ENCODE measurements at regions not wholly inside any gene's neighbourhood (a gene's known extent, or its start where the extent isn't known, plus 50 kb on each side); places are given as distances from the start of the nearest gene placed in this dataset.

DNA sequence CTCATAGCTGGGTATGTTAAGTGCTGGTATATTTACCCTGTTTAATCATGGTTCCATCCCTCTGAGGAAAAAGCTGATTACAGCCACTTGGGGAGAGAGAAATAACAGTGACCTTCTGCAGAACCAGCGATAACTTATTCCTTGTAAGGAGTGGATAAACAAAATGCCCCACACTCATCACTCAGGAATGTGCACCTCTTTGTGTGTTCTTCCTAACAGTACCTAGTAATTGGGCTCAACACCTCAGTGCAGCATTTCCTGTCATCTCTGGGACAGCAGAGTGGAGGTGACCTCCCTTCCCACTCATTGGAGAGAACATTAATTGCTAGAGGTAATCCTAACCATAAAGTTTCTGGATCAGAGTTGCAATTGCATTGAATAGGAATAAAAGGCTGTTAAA is 112.5 kb upstream of the F3 start:
- H3K4me3 ChIP-seq (ENCODE audit: low read depth, low read length) = no peak overlapping the region
- no peak for DNase-seq (ENCODE audit: low read depth)
- TF ChIP-seq, protein P1, sequence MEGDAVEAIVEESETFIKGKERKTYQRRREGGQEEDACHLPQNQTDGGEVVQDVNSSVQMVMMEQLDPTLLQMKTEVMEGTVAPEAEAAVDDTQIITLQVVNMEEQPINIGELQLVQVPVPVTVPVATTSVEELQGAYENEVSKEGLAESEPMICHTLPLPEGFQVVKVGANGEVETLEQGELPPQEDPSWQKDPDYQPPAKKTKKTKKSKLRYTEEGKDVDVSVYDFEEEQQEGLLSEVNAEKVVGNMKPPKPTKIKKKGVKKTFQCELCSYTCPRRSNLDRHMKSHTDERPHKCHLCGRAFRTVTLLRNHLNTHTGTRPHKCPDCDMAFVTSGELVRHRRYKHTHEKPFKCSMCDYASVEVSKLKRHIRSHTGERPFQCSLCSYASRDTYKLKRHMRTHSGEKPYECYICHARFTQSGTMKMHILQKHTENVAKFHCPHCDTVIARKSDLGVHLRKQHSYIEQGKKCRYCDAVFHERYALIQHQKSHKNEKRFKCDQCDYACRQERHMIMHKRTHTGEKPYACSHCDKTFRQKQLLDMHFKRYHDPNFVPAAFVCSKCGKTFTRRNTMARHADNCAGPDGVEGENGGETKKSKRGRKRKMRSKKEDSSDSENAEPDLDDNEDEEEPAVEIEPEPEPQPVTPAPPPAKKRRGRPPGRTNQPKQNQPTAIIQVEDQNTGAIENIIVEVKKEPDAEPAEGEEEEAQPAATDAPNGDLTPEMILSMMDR (IDR thresholded peaks at IDR 0.05; ENCODE audit: insufficient read depth, low read length) = no peak

DNA sequence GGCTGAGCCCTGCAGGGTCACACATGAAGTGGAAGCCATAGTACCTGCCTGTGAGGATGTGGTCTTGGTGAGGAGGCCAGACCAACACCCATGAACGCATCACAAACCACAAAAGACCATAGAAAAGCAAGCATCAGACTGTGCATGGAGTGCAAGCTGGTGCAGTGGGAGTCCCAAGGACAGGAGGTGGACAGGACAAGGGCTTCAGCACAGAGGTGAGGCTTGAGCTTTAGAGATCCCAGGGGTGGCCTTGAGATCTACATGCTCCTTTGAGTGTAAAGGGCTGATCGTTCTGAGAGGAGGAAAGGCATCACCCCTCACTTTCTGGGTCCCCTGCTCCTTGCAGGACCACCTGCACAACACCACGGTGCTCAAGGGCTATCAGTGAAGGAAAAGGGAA is 111.9 kb upstream of the F3 start:
- no peak overlapping the region for H3K4me3 ChIP-seq (ENCODE audit: low read depth, low read length)
- TF ChIP-seq, protein P1 (IDR thresholded peaks at IDR 0.05; ENCODE audit: insufficient read depth, low read length) = no peak
- no peak for DNase-seq (ENCODE audit: low read depth)

DNA sequence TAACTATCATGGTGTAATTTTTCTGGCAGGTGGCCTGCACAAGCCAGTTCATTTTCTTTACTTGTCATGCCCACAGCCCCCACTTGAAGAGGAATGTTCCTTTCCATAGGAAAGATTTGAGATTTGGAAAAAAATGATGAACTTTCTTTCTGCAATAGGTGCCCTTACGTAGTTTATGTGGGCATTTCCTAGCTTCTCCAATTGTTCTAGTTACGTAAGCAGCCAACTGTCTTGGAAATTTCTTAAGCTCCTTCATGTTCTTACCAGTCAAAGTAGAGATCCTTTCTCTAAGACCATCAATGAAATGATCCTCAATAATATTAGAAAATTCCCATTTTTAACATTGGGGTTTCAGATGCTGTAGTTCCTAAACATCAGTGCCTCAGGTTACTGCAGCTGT is 109.5 kb upstream of the F3 start:
- no peak for DNase-seq (ENCODE audit: low read depth)
- TF ChIP-seq, protein P1 (IDR thresholded peaks at IDR 0.05; ENCODE audit: insufficient read depth, low read length) = no peak

DNA sequence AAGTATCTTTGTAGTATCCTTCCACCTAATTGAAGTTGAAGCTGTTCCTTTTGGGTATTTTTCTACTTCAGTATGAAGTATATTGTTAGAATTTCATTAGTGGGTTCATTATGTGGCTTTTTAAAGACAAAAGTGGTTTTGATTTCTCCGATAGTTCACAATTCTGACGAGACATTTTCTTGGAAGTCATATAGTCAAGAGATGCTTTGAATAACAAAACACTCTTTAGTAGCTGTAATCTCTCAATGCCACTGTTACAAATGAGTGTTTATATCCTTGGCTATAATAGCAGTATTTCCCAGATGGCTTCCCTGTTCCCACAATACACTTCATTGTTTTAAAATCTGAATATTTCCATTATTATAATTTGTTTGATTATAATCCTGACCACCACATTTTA is 108.7 kb upstream of the F3 start:
- no peak for DNase-seq (ENCODE audit: low read depth)
- H3K4me3 ChIP-seq (ENCODE audit: low read depth, low read length) = no peak overlapping the region
- TF ChIP-seq, protein P1 (IDR thresholded peaks at IDR 0.05; ENCODE audit: insufficient read depth, low read length) = no peak

More for the DNA sequence above, 109.5 kb upstream of the F3 start:
- no peak overlapping the region for H3K4me3 ChIP-seq (ENCODE audit: low read depth, low read length)

DNA sequence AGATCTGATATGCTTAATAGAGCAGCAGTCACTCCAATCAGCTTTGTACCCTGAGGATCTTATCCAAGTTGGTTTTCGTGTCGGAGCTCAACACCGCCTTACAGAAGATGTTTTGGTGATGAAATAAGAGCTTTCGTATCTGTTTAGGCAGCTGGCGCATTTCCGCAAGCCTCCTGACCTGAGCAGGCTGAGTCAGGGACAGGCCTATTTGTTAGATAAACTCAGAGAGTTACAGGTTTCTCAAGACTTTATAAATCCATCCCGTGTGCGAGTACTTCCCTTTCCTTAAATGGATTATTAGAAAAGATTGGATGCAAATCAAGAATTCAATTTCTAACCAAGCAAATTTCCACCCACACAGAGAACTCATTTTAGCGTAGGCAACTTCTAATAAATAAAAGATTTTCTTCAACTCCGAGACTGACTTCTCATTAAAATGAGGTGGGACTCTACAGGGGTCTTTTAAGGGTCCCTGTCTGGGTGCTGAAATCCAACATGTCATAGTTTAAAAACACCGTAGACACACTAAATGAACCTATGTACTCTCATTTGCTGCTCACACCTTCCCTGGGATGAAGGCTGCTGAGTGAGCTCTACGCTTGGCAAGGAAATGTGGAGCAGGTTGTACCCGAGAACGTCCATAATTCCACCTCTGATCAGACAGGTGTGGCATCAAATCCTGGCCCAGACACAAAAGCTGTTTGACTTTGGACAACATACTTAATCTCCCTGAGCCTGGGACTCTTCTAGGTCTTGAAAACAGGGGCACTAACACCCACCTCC is 106.9 kb upstream of the F3 start:
- DNase-seq (ENCODE audit: low read depth) = peak; percentile 98
- no peak overlapping the region for H3K4me3 ChIP-seq (ENCODE audit: low read depth, low read length)
- TF ChIP-seq, protein P1 (IDR thresholded peaks at IDR 0.05; ENCODE audit: insufficient read depth, low read length) = no peak

DNA sequence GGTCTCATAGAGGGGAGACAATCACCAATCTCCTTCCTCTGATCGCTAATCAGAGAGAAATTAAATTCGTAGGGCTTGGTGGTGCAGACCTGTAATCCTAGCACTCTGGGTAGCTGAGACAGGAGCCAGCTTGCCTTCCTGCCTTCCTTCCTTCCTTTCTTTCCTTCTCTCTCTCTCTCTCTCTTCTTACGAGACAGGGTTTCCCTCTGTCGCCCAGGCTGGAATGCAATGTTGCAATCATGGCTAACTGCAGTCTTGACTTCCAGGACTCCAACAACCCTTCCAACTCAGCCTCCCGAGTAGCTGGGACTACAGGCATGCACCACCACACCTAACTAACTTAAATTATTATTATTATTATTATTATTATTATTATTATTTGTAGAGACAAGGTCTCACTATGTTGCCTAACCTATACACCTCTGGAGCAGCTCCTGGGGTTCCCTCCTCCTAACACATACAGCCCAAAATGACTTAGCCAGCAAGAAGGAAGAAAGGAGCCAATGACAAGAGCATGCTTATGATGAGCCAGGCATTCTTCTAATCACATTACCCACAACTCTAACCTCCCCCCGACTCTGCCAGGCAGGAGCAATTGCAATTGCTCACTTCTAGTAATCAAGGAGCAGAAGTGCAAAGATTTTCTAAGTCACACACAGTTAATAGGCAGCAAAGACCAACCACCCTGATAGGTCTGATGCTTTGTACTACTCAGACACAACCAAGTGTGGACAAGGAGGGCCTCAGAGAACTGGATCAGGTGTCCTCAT is 105.4 kb upstream of the F3 start:
- TF ChIP-seq, protein P1 (IDR thresholded peaks at IDR 0.05; ENCODE audit: insufficient read depth, low read length) = no peak
- no peak overlapping the region for H3K4me3 ChIP-seq (ENCODE audit: low read depth, low read length)
- DNase-seq (ENCODE audit: low read depth) = no peak

All from fibroblast of the aortic adventitia (primary cell).